ENCODE measurements at regions not wholly inside any gene's neighbourhood (a gene's known extent, or its start where the extent isn't known, plus 50 kb on each side); places are given as distances from the start of the nearest gene placed in this dataset.

GRCh38 chr18:38963943-38964660 is 1398.5 kb upstream of the CELF4 start:
- no peak for DNase-seq (ENCODE audit: low read depth)

DNA sequence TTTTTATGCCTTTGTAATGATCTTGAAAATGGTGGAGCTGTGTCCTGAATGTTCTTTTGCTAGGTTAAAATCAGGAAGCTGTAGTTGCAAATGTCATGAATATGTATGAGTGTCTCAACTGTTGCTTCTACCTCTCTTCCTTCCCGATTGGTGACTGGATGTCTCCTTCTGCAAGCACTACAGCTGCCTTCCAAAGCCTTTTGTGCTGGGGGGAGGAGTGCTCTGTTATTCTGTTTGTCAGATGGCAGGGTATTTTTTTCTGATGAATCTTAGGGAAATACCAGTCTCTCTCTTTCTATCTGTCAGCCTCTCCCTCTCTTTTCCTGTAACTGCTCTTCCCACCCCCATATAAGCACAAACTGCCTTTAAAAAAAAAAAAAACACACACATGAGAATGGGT is 1396.3 kb upstream of the CELF4 start:
- DNase-seq (ENCODE audit: low read depth) = no peak

DNA sequence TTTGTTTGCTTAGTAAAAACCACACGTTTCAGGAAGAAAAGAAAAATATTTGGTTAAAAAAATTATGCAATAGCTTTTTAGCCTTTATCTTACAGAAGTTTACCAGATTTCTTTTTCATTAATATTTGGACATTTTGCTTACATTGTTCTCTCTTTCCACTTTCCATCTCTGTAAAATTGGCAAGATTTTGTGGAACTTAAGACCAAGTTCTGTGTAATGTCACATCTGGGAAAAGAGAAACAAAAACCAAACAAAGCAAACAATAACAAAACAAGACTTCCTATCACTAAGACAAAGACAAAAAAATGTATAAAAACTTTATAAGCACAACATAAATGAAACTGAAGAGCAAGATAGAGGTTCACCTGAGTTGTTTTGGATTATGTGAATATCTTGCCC is 1392.1 kb upstream of the CELF4 start:
- DNase-seq (ENCODE audit: low read depth) = no peak

DNA sequence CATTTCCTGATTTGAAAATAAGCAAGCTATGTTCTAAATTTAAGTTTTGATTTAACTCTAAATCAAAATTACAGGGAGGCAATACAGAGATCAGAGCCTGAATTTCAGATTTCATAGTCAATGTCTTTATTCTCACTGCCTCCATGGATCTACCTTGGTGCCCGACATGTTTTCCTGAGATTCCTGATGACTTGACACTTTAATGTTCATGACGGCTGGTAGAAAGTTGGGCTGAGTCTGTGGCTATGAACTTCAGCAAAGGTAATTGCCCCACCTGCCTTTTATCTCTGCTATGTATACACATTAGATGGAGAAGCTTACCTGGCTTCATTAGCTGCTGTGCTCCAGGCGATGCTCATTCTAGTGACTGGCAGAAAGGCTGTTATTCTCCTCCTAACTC is 1390.5 kb upstream of the CELF4 start:
- DNase-seq (ENCODE audit: low read depth) = no peak

DNA sequence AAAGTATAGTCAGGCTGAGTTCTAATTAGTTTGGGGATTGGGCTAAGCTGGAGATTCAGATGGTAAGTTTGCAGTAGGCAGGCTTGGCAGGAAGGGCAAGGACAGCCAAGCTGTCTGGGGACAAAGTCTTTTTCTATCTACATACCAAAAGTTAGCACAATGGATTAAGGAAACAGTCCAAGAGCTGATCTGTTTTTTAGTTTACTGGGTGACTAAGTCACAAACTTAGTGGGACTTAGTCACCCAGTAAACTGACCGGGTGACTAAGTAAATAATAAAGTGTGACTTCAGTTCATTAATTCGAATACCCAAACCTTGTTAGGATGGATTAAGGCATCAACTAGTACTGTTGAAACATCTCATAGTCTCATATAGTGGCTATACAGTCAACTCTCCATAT is 1386.0 kb upstream of the CELF4 start:
- DNase-seq (ENCODE audit: low read depth) = no peak

DNA sequence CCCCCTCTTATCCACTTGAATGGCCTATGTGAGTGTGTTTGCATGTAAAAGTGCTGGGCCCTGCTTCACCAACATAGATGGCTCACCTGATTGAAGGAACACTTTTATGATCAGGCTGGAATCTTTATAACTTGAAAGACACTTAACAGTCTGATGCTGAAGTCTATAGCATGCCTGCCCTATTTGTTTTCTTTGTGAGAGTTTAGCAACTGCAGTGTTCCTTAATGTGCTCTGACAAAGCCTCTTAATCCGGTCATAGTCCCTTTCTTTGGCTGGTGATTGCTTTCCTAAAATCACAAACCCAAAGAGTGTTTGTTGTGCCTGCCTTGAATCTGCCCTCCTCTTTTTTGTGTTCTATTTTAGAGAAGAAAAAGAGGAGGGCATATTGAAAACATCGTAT is 1382.8 kb upstream of the CELF4 start:
- no peak for DNase-seq (ENCODE audit: low read depth)

DNA sequence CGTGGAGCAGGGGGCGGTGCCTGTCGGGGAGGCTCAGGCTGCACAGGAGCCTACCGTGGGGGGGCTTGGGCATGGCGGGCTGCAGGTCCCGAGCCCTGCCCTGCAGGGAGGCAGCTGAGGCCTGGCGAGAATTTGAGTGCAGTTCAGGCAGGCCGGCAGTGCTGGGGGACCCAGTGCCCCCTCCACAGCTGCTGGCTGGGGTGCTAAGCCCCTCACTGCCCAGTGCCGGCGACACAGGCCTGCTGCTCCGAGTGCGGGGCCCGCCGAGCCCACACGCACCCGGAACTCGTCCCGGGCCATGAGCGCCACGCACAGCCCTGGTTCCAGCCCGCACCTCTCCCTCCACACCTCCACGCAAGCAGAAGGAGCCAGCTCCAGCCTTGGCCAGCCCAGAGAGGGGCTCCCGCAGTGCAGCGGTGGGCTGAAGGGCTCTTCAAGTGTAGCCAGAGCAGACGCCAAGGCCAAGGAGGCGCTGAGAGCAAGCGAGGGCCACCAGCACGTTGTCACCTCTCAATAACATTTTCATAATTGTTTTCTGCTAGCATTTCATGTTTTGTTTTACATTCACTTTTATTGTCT is 1378.9 kb upstream of the CELF4 start:
- DNase-seq (ENCODE audit: low read depth) = no peak

GRCh38 chr18:38941711-38942561 is 1376.3 kb upstream of the CELF4 start:
- no peak for DNase-seq (ENCODE audit: low read depth)

DNA sequence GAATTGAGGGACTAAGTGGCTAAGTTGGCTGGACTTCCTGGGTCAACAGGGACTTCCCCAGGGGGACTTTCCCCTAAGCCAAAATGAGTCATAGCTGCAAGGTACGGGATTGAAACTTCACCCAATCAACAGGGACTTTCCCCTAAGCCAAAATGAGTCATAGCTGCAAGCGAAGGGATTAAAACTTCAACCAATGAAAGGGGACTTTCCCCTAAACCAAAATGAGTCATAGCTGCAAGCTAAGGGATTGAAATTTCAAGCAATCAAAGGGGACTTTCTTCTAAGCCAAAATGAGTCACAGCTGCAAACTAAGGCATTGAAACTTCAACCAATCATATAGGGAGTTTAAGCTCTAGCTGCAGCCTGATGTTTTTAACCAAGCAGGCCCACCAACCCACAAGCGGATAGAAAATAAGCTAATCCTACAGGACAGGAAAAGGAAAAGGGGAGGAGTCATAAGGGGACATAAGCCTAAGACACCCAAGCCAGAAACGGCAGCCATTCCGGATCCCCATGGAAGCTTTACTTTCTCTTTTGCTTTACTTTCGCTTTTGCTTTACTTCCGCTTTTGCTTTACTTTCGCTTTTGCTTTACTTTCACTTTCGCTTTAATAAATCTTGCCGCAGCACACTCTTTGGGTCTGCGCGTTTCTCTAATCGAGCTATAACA is 1375.4 kb upstream of the CELF4 start:
- peak; percentile 47 for DNase-seq (ENCODE audit: low read depth)

DNA sequence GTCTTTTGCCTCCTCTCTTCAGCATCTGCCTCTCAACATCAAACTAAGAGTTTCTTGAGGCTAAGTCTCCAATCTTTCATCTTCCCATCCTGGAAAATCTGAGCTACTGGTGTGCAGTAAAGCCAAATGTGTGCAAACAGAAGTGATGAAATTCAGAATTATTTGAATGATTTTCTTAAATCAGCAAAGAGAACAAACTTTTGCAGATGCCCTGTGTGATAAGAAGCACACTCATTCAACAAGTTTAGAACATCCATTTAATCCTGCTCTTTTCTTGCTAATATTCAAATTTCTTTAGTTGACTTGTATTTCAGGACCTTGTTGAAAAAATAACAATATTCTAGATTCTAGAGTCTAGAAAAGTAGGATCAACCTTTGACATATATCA is 1374.9 kb upstream of the CELF4 start:
- DNase-seq (ENCODE audit: low read depth) = no peak

DNA sequence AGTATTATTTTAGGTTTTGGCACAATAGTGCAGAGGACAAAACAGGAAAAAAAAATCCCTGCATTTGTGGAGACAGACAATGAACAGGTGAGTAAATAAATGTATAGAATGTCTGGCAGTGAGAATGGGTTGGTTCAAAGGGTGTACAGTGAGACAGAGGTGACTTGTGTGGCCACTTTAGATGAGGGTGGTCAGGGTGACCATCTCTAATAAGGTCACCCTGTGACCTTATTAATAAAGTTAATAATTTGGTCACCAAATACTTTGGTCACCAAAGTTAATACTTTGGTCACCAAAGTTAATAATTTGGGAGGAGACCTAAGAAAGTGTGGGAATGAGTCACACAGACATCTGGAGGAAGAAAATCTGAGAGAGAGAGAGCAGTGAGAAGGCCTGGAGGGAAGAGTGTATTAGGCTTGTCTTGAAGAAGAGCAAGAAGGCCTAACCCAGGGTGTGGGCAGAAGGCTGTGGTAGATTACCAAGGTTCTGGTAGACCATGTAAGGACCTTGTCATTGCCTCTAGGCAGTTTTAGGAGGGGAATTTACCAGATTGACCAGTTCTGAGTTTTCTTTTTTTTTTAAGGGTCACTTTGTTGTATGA is 1368.4 kb upstream of the CELF4 start:
- DNase-seq (ENCODE audit: low read depth) = no peak

DNA sequence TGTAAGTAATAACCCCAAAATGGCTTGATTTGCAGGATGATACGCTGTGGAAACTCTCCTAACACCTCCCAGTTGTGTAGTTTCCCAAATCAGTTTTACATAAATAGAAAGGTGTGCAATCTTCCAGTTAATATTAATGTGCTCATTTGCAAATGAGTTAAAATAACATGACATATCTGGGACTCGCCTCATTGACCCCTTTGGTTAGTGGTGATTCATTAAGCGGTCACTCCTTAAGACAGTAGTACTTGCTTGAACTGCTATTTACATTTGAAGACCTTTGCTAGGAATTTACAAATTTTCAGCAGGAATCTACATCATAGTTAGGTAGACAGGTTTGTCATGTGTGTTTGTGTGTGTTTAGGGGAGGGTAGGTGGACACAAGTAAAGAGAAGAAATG is 1367.7 kb upstream of the CELF4 start:
- no peak for DNase-seq (ENCODE audit: low read depth)

GRCh38 chr18:38932752-38933151 is 1367.2 kb upstream of the CELF4 start:
- DNase-seq (ENCODE audit: low read depth) = no peak

DNA sequence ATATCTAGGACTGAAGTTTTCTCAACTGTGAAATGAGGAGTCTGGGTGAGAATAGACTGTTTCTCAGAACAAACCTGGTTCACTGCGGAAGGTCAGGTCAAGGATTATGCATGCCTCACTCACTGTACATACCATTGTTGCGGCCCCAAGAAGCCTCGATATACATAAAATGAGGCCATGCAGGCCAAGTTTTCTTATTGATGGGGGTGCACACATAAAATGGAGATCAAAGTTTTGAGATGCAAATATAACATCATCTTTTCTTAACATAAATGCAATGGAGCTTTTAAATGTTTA is 1366.1 kb upstream of the CELF4 start:
- no peak for DNase-seq (ENCODE audit: low read depth)

DNA sequence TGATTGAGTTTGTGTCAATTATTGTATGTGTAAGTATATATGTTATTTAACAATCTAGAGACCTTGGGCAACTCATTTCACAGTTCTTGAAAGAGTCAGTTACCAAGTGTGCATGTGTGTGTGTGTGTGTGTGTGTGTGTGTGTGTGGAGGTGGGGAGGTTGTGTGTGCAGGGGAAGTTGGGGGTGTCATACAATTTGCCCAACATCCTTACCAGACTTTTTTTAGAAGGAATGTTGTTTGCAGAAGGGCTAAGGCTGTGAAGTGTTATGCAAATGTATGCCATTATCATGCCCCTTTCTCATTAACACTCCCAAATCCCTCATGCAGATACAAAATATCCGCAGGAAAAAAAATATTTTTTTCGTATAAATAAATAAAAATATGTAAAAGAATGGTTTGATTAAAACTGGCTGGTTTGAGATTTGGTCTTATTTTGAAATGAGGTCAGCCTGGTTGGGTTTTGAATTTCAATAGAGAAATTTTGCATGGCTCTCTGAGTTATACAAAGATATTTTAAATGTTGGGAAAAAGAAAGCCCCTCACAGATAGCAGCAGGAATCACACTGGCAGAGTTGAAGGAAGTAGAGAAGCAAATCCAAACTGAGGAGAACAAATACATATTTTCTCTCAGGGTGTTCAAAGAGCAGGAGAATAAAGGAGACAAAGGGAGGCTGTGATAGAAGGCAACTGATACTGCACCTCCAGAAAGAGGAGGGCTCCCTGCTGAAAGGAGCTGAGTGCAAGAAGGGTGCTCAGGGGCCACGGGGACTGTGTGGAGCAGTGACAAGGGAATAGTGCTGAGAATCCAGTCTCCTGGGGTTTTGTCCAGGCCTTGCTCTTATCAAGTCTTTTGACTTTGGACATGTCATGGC is 1365.5 kb upstream of the CELF4 start:
- no peak for DNase-seq (ENCODE audit: low read depth)

GRCh38 chr18:38923540-38923939 is 1357.9 kb upstream of the CELF4 start:
- no peak for DNase-seq (ENCODE audit: low read depth)

DNA sequence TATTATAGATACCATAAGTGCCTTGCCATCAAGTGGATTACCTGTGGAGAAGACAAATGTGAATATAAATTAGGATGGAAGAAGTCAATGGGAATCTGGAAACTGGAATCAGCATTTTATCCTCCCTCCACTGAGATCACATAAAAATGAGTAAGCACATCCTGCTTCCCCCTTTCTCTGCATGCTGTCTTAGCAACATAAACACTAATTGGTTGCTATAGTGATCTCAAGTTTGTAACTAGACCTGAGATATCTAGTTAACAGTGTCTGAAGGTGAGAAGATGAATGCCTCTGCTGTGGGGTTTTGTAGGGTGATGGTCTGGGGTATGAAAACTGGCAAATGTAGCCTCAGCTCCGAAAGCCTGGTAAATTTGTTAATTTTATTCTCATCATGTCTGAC is 1357.5 kb upstream of the CELF4 start:
- no peak for DNase-seq (ENCODE audit: low read depth)

- no peak for DNase-seq (ENCODE audit: low read depth)
Measured at GRCh38 chr18:38909972-38910371, 1344.4 kb upstream of the CELF4 start.

- no peak for DNase-seq (ENCODE audit: low read depth)
Measured at GRCh38 chr18:38902796-38903195, 1337.2 kb upstream of the CELF4 start.

DNA sequence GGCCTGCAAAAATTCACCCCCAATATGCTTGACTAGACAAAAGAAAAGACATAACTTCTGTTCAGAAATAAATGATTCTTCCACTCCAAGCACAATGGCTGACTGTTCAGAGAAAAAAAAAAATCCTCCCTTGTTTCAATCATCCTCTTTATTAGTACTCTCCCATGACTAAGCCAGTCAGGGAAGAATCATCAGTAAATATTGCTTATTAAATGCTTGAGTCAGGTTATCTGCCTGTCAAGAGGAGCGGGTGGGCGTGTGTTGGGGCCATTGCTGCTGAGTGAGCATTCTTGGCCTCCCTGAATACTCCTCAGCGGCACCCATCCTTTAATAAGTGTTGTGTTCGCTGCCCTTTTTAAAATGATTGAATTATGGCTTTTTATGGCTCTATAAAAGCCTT is 1334.8 kb upstream of the CELF4 start:
- DNase-seq (ENCODE audit: low read depth) = no peak

DNA sequence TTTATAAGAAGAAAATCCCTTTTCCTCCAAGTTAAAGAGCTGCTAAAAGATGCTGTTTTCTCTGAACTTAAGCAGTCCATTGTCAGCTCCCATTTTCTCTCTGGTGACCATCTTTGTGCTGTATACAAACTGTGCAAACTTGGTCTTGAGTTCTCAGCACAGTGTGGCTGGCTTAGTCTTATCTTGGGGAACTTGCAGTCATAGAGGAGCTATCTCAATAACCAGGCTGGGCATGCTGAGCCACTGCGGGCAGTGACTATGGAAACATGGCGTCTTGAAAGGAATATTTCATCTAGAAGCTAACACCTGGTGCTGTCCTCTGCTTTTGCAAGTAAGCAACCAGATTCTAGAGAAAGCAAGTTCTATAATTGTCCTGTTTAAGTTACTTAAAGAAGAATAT is 1334.4 kb upstream of the CELF4 start:
- no peak for DNase-seq (ENCODE audit: low read depth)

- DNase-seq (ENCODE audit: low read depth) = no peak
Measured at GRCh38 chr18:38899252-38899651, 1333.7 kb upstream of the CELF4 start.

Measured in stimulated activated CD4-positive, alpha-beta T cell treated with anti-CD3 and anti-CD28 coated beads, Interleukin-2, amount 100 ng/mL, for 4 hours (primary cell).